GM19397 (cell line): ENCODE measurements at regions not wholly inside any gene's neighbourhood (a gene's known extent, or its start where the extent isn't known, plus 50 kb on each side); places are given as distances from the start of the nearest gene placed in this dataset.

Experiments
- ATAC-seq: cut with Tn5 transposase; IDR thresholded peaks from one replicate; pipeline ENCODE4 v1.9.1; 2021; ENCODE audit warnings: mild to moderate bottlenecking, moderate library complexity; ENCODE audit not compliant: unreplicated experiment

- no peak for ATAC-seq
Measured at GRCh38 chr11:15793043-15793996, 563.0 kb downstream of the SOX6 start.

DNA sequence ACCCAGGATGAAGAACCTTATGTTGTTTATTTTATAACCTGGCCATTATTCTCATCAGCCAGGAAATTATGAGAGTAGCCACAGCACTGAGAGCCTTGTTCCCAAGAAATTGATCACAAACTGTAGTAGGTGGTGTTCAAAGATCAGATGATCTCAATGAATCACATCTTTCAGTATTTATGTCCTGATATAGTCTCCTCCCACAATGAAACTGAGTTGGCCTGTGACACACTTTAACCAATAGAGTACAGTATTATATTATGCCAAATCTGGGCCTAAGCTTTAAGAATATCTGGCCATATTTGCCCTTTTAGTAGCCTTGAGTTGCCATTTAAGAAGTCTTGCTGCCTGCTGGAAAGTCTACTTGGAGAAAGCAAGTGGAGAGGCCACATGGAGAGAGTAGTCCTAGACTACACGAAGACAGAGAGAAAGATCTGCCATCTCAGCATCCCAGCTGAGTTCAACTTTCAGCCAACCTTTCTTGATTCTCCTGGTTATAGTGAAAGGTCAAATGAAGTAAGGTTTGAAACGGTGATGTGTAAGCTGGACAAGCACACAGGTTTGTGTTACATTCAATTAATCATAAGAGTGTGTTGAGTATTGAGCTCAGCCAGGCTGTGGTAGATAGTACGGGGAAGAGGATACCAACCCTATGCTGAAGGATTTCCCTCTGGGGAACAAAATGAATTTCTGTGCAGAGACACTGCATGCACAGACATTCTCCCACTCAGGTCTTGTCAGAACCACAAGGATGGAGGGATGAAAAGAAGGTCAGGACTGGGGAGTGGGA is 561.8 kb downstream of the SOX6 start:
- no peak for ATAC-seq

DNA sequence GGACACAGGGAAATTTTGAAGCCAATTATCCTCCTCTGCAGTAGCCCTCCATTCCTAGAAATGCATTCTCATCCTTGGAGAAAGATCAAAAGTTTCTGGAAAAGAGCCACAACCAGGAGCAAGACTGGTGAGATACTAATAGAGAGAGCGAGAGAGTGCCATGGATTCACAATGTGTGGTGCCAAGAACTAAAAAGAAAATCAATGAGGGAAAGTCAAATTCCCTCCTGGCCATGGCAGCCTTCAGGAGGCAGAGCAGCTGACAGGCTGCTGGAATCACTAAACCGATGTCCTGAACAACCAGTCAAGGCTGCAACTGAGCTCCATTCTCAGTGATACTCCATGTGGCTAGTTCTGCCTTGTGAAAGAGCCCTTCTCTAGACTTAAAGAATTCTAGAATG is 561.0 kb downstream of the SOX6 start:
- no peak for ATAC-seq

DNA sequence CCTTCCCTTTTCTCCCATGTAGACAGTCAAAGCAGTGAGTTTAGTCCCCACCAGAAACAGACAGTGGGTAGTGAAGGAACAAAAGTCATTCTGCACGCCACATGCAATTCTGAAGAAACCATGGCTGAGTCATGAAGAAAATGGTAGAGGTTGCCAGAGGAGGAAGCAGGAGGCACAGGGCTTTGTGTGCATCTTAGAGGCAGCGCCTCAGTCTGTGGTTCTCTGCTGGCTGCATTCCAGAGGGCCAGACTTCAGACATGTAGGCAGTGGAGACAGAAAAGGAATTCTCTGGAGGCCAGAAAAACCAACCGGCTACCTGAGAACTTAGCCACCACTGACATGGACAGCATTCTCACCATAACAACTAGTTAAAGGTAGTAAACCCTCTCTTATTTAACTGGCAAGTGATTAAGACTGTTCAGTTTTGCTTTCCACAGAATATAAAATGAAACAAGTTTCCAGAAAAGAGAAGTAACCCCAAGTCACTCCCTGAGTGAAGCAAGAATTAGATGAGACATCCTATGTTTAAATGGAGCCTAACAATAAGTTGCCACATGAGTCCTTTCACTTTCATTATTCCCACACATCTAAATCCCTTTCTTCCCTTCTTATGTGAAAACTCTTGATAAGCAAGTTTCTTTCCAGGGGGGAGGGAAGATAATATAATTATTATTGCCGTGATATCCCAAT is 556.1 kb downstream of the SOX6 start:
- no peak for ATAC-seq

DNA sequence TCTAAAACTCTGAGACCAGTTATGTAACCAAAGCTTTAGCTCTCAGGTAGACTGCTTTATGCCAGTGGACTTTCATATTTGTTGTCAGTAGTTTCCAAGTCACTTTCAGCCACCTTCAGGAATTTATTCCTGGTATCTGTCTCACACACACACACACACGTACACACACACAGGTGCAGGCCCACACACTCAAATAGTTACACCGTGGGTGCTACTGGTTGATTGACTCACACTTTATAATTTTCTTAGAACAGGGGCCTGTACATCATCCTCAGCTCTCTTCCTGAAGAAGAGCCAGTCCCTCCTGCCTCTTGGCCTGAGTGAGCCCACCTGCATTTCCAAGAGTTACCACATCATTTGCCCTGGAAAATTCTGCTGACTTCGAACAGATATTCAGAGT is 555.2 kb downstream of the SOX6 start:
- no peak for ATAC-seq

DNA sequence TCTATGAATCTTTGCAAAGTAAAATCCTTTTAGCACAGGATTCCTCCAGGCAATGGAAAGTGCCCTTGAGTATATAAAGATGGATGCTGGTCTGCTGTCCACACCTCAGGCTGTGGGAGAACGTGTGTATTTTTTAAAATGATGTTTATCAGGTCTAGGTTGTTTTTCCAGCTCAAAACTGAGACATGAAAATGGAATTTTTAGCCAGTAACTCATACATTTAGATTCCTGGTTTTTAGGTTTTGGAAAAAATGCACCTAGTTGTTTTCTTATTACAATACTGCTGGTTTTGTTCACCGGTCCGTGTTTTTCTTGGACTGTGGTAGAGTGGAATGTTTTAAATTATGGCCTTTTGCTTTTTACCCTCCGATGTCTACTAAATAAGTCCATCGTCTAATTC is 554.7 kb downstream of the SOX6 start:
- ATAC-seq = no peak

DNA sequence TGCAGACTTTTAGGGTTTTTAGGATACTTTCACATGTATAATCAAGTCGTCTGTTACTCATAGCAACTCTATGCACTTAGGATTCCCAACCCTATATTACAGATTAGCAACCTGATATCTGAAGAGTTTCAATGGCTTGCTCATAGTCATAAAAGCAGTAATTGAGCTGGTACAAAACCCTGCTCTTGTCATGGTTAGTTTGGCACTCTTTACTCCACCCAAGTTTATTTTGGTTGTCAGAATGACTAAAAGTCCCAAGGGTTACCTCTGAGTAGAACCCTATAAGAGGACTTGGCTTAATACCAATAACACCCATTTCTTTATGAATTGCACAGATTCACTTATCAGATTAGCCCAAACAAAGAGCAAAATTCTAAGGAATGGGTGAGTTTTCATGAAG is 550.6 kb downstream of the SOX6 start:
- ATAC-seq = no peak

DNA sequence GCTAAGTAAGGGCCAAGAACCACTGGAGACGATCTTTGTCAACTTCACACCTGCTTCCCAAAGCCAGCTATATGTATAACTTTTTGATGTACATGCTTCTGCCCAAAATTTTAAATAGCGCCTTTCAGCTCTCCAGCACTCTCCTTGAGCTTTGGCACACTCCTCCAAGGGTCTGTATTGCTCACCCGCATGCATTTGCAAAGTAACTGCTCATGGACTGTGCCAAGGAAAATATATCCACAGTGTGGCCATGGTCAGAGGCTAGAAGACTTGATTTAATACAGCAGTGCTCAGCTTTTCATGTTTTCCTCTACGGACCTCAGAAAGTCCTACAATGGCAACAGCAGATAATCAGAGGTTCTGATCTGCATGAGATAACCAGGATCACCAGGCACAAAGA is 550.1 kb downstream of the SOX6 start:
- no peak for ATAC-seq

- no peak for ATAC-seq
Measured at GRCh38 chr11:15807827-15808226, 548.5 kb downstream of the SOX6 start.

- no peak for ATAC-seq
Measured at GRCh38 chr11:15810082-15810481, 546.3 kb downstream of the SOX6 start.

DNA sequence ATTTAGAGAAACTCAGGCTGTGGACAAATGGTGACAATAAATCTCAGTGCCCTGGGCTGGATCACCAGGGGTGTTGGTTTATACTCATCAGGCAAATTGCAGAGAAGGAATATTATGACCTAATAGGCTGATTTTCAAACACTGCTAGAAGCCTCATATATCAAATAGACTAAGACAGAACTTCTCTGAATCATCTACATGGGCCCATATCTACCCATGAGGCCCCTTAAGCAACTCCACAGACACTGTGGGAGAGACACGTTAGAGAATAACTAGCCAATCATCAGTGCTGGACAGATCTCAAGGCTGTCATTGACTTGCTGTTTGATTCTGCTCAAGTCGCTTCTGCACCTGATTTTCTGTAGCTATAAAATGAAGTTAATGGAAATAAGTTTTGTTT is 545.8 kb downstream of the SOX6 start:
- no peak for ATAC-seq

DNA sequence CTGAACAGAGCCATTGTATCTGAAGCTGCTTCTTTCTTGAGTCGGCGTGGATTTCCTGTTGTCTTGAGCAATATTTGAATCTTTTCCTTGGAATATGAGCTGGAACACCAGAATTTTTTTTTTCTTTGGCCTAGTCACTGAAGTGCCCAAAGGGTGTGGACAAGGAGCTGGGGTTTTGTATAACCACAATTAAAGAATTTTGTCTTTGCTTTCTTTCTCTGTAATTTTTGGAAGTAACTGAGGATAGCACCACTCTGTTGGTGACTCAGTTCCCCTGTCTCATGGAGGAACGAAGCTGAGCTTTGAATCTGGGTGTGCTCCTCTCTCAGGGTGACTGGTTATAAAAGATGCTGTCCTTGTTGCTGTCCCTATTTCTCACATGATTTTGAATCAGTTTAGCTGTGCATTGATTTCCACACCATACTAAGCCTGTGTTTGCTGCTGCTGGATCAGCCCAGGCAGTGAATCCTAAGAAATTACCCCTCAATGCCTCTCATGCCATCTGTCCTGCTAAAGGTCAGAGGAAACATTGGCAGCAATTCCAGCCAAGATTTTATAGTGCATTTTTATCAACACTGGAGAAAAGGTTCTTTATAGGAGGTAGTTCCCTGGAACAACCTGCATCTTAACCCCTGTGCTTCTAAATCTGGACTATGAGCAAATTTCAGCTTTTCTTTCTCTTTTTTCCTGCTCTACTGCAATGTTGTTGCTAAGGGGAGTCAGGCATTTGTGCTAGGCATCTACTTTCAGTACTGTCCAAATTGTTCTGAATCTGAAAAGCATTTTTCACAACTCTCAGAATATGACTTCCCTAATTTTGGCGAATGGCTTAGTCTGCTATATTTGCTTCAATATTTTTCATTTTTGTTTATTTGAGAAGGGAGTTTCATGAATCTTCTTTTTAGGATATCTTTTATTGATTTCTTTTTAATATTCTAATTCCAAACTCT is 540.8 kb downstream of the SOX6 start:
- no peak for ATAC-seq

GRCh38 chr11:15816260-15816871 is 540.0 kb downstream of the SOX6 start:
- ATAC-seq = no peak

DNA sequence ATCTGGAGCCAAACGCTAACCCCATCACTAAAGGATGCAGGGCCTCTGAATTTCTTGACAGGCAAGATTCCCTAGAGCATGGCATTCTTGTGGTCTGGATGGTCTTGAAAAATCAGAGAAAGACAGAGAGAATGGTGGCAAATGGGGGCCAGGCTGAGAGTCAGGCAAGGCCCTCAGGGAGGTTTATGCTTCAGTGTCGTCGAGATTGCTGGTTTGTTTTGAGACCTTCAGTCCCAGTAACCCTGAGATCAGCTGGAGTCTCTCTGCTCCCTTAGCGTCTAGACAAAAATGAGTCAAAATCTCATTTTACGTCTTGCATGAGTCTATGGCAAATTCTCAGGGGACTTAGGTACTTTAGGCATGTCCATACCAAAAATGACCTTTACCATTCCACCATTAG is 539.3 kb downstream of the SOX6 start:
- ATAC-seq = no peak

GRCh38 chr11:15818132-15818842 is 538.1 kb downstream of the SOX6 start:
- ATAC-seq = no peak

- ATAC-seq = peak; percentile 90
Measured at GRCh38 chr11:15819679-15820286, 536.6 kb downstream of the SOX6 start.

GRCh38 chr11:15821451-15821850 is 534.9 kb downstream of the SOX6 start:
- no peak for ATAC-seq

DNA sequence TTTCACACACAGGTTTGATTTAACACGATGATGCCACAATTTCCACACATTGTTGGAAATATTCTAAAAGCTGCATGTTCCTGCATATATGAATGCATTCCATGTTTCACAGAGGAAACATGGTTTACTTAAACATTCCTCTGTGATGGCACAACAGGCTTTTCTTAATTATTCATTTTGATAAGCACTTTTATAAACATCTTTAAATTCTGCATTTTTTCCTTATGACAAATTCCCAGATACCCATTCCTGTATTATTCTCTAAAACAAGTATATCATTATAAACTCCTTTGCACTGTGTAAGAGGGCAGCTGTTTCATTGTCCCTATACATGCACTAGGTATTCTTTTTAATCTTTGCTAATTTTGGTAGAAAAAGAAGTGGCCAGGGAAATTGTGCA is 532.3 kb downstream of the SOX6 start:
- no peak for ATAC-seq
